NB4 (cell line): ENCODE measurements at regions not wholly inside any gene's neighbourhood (a gene's known extent, or its start where the extent isn't known, plus 50 kb on each side); places are given as distances from the start of the nearest gene placed in this dataset.
"Not testable (repeated sequence)": the region's sequence is repeated elsewhere in the genome, so short reads cannot be mapped to it uniquely, and the experiment has no call there.

Experiments
- DNase-seq: peaks from one replicate; pipeline ENCODE4 v3.0.0; 2010; ENCODE audit warnings: low read depth
- H3K4me3 ChIP-seq: one replicate; pipeline ENCODE4 v1.5.1; 2011; ENCODE audit warnings: mild to moderate bottlenecking, low read depth, low read length, moderate library complexity
- CTCF ChIP-seq: IDR thresholded peaks from one replicate; pipeline ENCODE4 v1.5.1; 2012; ENCODE audit warnings: low read depth, low read length
- MAX ChIP-seq: IDR thresholded peaks from 2 replicates; pipeline ENCODE4 v1.6.1; 2011; ENCODE audit warnings: low read depth, low read length
- MYC ChIP-seq: IDR thresholded peaks from 2 replicates; pipeline ENCODE4 v1.6.1; 2011; ENCODE audit warnings: low read depth, low read length
- POLR2A ChIP-seq: IDR thresholded peaks from 2 replicates; pipeline ENCODE4 v1.6.1; 2011; ENCODE audit warnings: mild to moderate bottlenecking; ENCODE audit not compliant: insufficient read length; ENCODE audit errors: extremely low read depth

- H3K4me3 ChIP-seq = no peak overlapping the region
- no peak for DNase-seq
- TF ChIP-seq MAX = no peak
- TF ChIP-seq CTCF = no peak
- TF ChIP-seq MYC = no peak
- TF ChIP-seq POLR2A = no peak
These were observed 199.3 kb upstream of the ADAMTS3 start for GRCh38 chr4:72768364-72768763.

GRCh38 chr4:72767618-72768302 is 198.7 kb upstream of the ADAMTS3 start:
- TF ChIP-seq CTCF = no peak
- no peak for TF ChIP-seq MYC
- TF ChIP-seq MAX = no peak
- TF ChIP-seq POLR2A = no peak
- DNase-seq = no peak
- no peak overlapping the region for H3K4me3 ChIP-seq

- not testable (repeated sequence) for DNase-seq, H3K4me3 ChIP-seq
These were observed 196.8 kb upstream of the ADAMTS3 start for GRCh38 chr4:72765788-72766187.

GRCh38 chr4:72761368-72762038 is 192.5 kb upstream of the ADAMTS3 start:
- TF ChIP-seq MAX (no peak), MYC (no peak), POLR2A (no peak), CTCF (no peak)
- no peak for DNase-seq
- no peak overlapping the region for H3K4me3 ChIP-seq

- not testable (repeated sequence) for DNase-seq, H3K4me3 ChIP-seq
These were observed 184.4 kb upstream of the ADAMTS3 start for GRCh38 chr4:72753414-72753813.

GRCh38 chr4:72744103-72744725 is 175.2 kb upstream of the ADAMTS3 start:
- no peak for DNase-seq
- no peak overlapping the region for H3K4me3 ChIP-seq
- TF ChIP-seq CTCF (no peak), POLR2A (no peak), MYC (no peak), MAX (no peak)
